A549 (cell line): ENCODE measurements at regions not wholly inside any gene's neighbourhood (a gene's known extent, or its start where the extent isn't known, plus 50 kb on each side); places are given as distances from the start of the nearest gene placed in this dataset.

ENCODE experiments used
- CTCF ChIP-seq: fragments of >200 bp; sonication (Bioruptor Twin); formaldehyde crosslinking; IDR thresholded peaks from 3 replicates; pipeline ENCODE4 v1.5.1; 2016
- ESRRA ChIP-seq: fragments of 150-350 bp; IDR thresholded peaks from 2 replicates; pipeline ENCODE4 v1.6.1; 2014; ENCODE audit warnings: mild to moderate bottlenecking, low read length, borderline replicate concordance
- HMGXB4 ChIP-seq: fragments of 250-450 bp; sonication (Bioruptor Pico); IDR thresholded peaks from 2 replicates; pipeline ENCODE4 v1.5.0; 2021; ENCODE audit warnings: mild to moderate bottlenecking, moderate library complexity, borderline replicate concordance
- KDM5A ChIP-seq: fragments of 200-600 bp; sonication (generic); IDR thresholded peaks from 2 replicates; pipeline ENCODE4 v1.6.1; 2016; ENCODE audit warnings: antibody characterized with exemption, mild to moderate bottlenecking
- NFE2L2 ChIP-seq: fragments of 150-350 bp; conservative IDR thresholded peaks from 2 replicates; pipeline ENCODE4 v1.6.1; 2014; ENCODE audit warnings: low read length

DNA sequence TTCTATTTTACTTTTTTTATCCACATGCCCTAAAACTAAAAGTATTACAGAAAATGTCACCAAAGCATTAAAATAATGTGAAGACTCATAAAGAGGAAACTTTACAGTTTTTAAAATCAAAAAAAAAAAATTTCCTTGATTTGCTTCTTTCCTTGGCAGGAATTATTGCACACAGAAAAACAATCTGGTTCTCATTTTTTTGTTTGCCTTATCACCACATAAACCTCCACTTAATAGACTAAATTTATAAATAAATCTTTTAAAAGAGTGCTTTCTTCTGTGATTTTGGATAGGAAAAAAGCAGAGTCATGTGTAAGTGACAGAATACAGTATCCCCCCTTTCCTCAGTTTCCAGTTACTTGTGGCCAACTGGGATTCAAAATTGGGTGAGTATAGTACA lies 695.1 kb upstream of the CITED2 start:
- TF ChIP-seq KDM5A: no peak
- no peak for TF ChIP-seq CTCF
- no peak for TF ChIP-seq HMGXB4 (CRISPR knock-in tag)
- TF ChIP-seq NFE2L2: no peak
- TF ChIP-seq ESRRA: no peak
